OCI-LY7 (cell line): ENCODE measurements at regions not wholly inside any gene's neighbourhood (a gene's known extent, or its start where the extent isn't known, plus 50 kb on each side); places are given as distances from the start of the nearest gene placed in this dataset.

Experiments used
- CTCF ChIP-seq: fragments of 200-600 bp; sonication (generic); conservative IDR thresholded peaks from 2 replicates; pipeline ENCODE4 v1.5.1; 2014; ENCODE audit warnings: mild to moderate bottlenecking, antibody characterized with exemption, low read length, moderate library complexity, mixed read lengths
- EZH2phosphoT487 ChIP-seq: fragments of 200-600 bp; sonication (generic); IDR thresholded peaks from 2 replicates; pipeline ENCODE4 v1.6.1; 2018; ENCODE audit warnings: low read depth, borderline replicate concordance, mild to moderate bottlenecking, mixed run types, antibody characterized with exemption, low read length, moderate library complexity, mixed read lengths

- TF ChIP-seq CTCF (no peak), EZH2phosphoT487 (no peak)
Measured at GRCh38 chr6:104595311-104595820, 264.4 kb downstream of the HACE1 start.
